ENCODE measurements at regions not wholly inside any gene's neighbourhood (a gene's known extent, or its start where the extent isn't known, plus 50 kb on each side); places are given as distances from the start of the nearest gene placed in this dataset.
"Not testable (repeated sequence)": the region's sequence is repeated elsewhere in the genome, so short reads cannot be mapped to it uniquely, and the experiment has no call there.

- H3K4me3 ChIP-seq (ENCODE audit: low read length), result no peak overlapping the region
- no peaks in the 10 kb centered on the region for H3K36me3 ChIP-seq (ENCODE audit: control insufficient read depth, insufficient read depth, low read length)
- no peak overlapping the region for H3K27ac ChIP-seq (ENCODE audit: low read depth, low read length)
- no peaks in the 10 kb centered on the region for H3K4me1 ChIP-seq (ENCODE audit: control insufficient read depth, insufficient read depth, low read length)
- H3K27me3 ChIP-seq (ENCODE audit: control insufficient read depth, insufficient read depth, low read length), result no peaks in the 10 kb centered on the region
- no peak overlapping the region for H3K9ac ChIP-seq (ENCODE audit: low read length)
Observed at GRCh38 chr3:137131081-137131480, 173.3 kb downstream of the IL20RB start.

GRCh38 chr3:137134431-137134830 is 176.6 kb downstream of the IL20RB start:
- H3K27me3 ChIP-seq (ENCODE audit: control insufficient read depth, insufficient read depth, low read length), result no peaks in the 10 kb centered on the region
- no peak overlapping the region for H3K4me3 ChIP-seq (ENCODE audit: low read length)
- H3K36me3 ChIP-seq (ENCODE audit: control insufficient read depth, insufficient read depth, low read length), result no peaks in the 10 kb centered on the region
- H3K4me1 ChIP-seq (ENCODE audit: control insufficient read depth, insufficient read depth, low read length), result no peaks in the 10 kb centered on the region
- H3K27ac ChIP-seq (ENCODE audit: low read depth, low read length), result no peak overlapping the region
- H3K9ac ChIP-seq (ENCODE audit: low read length), result no peak overlapping the region

- H3K4me3 ChIP-seq (ENCODE audit: low read length), result no peak overlapping the region
- H3K4me1 ChIP-seq (ENCODE audit: control insufficient read depth, insufficient read depth, low read length), result no peaks in the 10 kb centered on the region
- no peaks in the 10 kb centered on the region for H3K36me3 ChIP-seq (ENCODE audit: control insufficient read depth, insufficient read depth, low read length)
- no peaks in the 10 kb centered on the region for H3K27me3 ChIP-seq (ENCODE audit: control insufficient read depth, insufficient read depth, low read length)
- H3K9ac ChIP-seq (ENCODE audit: low read length), result no peak overlapping the region
- no peak overlapping the region for H3K27ac ChIP-seq (ENCODE audit: low read depth, low read length)
Observed at GRCh38 chr3:137148406-137148805, 190.6 kb downstream of the IL20RB start.

- Histone ChIP-seq H3K9ac (ENCODE audit: low read length) (no peak overlapping the region), H3K36me3 (ENCODE audit: control insufficient read depth, insufficient read depth, low read length) (no peaks in the 10 kb centered on the region), H3K27me3 (ENCODE audit: control insufficient read depth, insufficient read depth, low read length) (no peaks in the 10 kb centered on the region), H3K27ac (ENCODE audit: low read depth, low read length) (no peak overlapping the region), H3K4me1 (ENCODE audit: control insufficient read depth, insufficient read depth, low read length) (no peaks in the 10 kb centered on the region), H3K4me3 (ENCODE audit: low read length) (no peak overlapping the region)
Observed at GRCh38 chr3:137148917-137149316, 191.1 kb downstream of the IL20RB start.

- H3K4me3 ChIP-seq (ENCODE audit: low read length), result no peak overlapping the region
- H3K9ac ChIP-seq (ENCODE audit: low read length), result no peak overlapping the region
- no peaks in the 10 kb centered on the region for H3K4me1 ChIP-seq (ENCODE audit: control insufficient read depth, insufficient read depth, low read length)
- H3K27ac ChIP-seq (ENCODE audit: low read depth, low read length), result no peak overlapping the region
- no peaks in the 10 kb centered on the region for H3K27me3 ChIP-seq (ENCODE audit: control insufficient read depth, insufficient read depth, low read length)
- H3K36me3 ChIP-seq (ENCODE audit: control insufficient read depth, insufficient read depth, low read length), result no peaks in the 10 kb centered on the region
Observed at GRCh38 chr3:137150825-137151224, 193.0 kb downstream of the IL20RB start.

- H3K4me1 ChIP-seq (ENCODE audit: control insufficient read depth, insufficient read depth, low read length), result not testable (repeated sequence)
Observed at GRCh38 chr3:137153046-137153445, 195.3 kb downstream of the IL20RB start.

GRCh38 chr3:137163241-137163871 is 205.6 kb downstream of the IL20RB start:
- Histone ChIP-seq H3K36me3 (ENCODE audit: control insufficient read depth, insufficient read depth, low read length) (no peaks in the 10 kb centered on the region), H3K27ac (ENCODE audit: low read depth, low read length) (peak overlapping the region; percentile 76), H3K27me3 (ENCODE audit: control insufficient read depth, insufficient read depth, low read length) (no peaks in the 10 kb centered on the region), H3K4me3 (ENCODE audit: low read length) (peak overlapping the region; percentile 1), H3K4me1 (ENCODE audit: control insufficient read depth, insufficient read depth, low read length) (peaks cover 16% of the 10 kb centered on the region), H3K9ac (ENCODE audit: low read length) (no peak overlapping the region)

More at GRCh38 chr3:137153046-137153445, 195.3 kb downstream of the IL20RB start:
- H3K9ac ChIP-seq (ENCODE audit: low read length); H3K36me3 ChIP-seq (ENCODE audit: control insufficient read depth, insufficient read depth, low read length); H3K4me3 ChIP-seq (ENCODE audit: low read length); H3K27ac ChIP-seq (ENCODE audit: low read depth, low read length); H3K27me3 ChIP-seq (ENCODE audit: control insufficient read depth, insufficient read depth, low read length): not testable (repeated sequence)

- H3K9ac ChIP-seq (ENCODE audit: low read length), result no peak overlapping the region
- H3K4me1 ChIP-seq (ENCODE audit: control insufficient read depth, insufficient read depth, low read length), result peaks cover 16% of the 10 kb centered on the region
- no peaks in the 10 kb centered on the region for H3K27me3 ChIP-seq (ENCODE audit: control insufficient read depth, insufficient read depth, low read length)
- H3K27ac ChIP-seq (ENCODE audit: low read depth, low read length), result peak overlapping the region; percentile 76
- peak overlapping the region; percentile 1 for H3K4me3 ChIP-seq (ENCODE audit: low read length)
- no peaks in the 10 kb centered on the region for H3K36me3 ChIP-seq (ENCODE audit: control insufficient read depth, insufficient read depth, low read length)
Observed at GRCh38 chr3:137163958-137164357, 206.2 kb downstream of the IL20RB start.

- H3K4me1 ChIP-seq (ENCODE audit: control insufficient read depth, insufficient read depth, low read length), result peaks cover 16% of the 10 kb centered on the region
- H3K36me3 ChIP-seq (ENCODE audit: control insufficient read depth, insufficient read depth, low read length), result no peaks in the 10 kb centered on the region
- no peak overlapping the region for H3K4me3 ChIP-seq (ENCODE audit: low read length)
- no peak overlapping the region for H3K27ac ChIP-seq (ENCODE audit: low read depth, low read length)
- H3K9ac ChIP-seq (ENCODE audit: low read length), result no peak overlapping the region
- no peaks in the 10 kb centered on the region for H3K27me3 ChIP-seq (ENCODE audit: control insufficient read depth, insufficient read depth, low read length)
Observed at GRCh38 chr3:137165117-137165806, 207.5 kb downstream of the IL20RB start.

- H3K9ac ChIP-seq (ENCODE audit: low read length), result no peak overlapping the region
- no peaks in the 10 kb centered on the region for H3K4me1 ChIP-seq (ENCODE audit: control insufficient read depth, insufficient read depth, low read length)
Observed at GRCh38 chr3:137171834-137172603, 214.2 kb downstream of the IL20RB start.

GRCh38 chr3:137172728-137173127 is 214.9 kb downstream of the IL20RB start:
- Histone ChIP-seq H3K36me3 (ENCODE audit: control insufficient read depth, insufficient read depth, low read length) (no peaks in the 10 kb centered on the region), H3K4me1 (ENCODE audit: control insufficient read depth, insufficient read depth, low read length) (no peaks in the 10 kb centered on the region), H3K9ac (ENCODE audit: low read length) (no peak overlapping the region), H3K27ac (ENCODE audit: low read depth, low read length) (no peak overlapping the region), H3K27me3 (ENCODE audit: control insufficient read depth, insufficient read depth, low read length) (no peaks in the 10 kb centered on the region), H3K4me3 (ENCODE audit: low read length) (no peak overlapping the region)

More at GRCh38 chr3:137171834-137172603, 214.2 kb downstream of the IL20RB start:
- H3K36me3 ChIP-seq (ENCODE audit: control insufficient read depth, insufficient read depth, low read length), result no peaks in the 10 kb centered on the region
- H3K4me3 ChIP-seq (ENCODE audit: low read length), result no peak overlapping the region
- H3K27ac ChIP-seq (ENCODE audit: low read depth, low read length), result no peak overlapping the region
- H3K27me3 ChIP-seq (ENCODE audit: control insufficient read depth, insufficient read depth, low read length), result no peaks in the 10 kb centered on the region

- Histone ChIP-seq H3K36me3 (ENCODE audit: control insufficient read depth, insufficient read depth, low read length) (no peaks in the 10 kb centered on the region), H3K4me1 (ENCODE audit: control insufficient read depth, insufficient read depth, low read length) (no peaks in the 10 kb centered on the region), H3K27ac (ENCODE audit: low read depth, low read length) (no peak overlapping the region), H3K9ac (ENCODE audit: low read length) (no peak overlapping the region), H3K27me3 (ENCODE audit: control insufficient read depth, insufficient read depth, low read length) (no peaks in the 10 kb centered on the region), H3K4me3 (ENCODE audit: low read length) (no peak overlapping the region)
Observed at GRCh38 chr3:137174514-137174913, 216.7 kb downstream of the IL20RB start.
